Adipose tissue (tissue), 3 donors: ENCODE measurements at regions not wholly inside any gene's neighbourhood (a gene's known extent, or its start where the extent isn't known, plus 50 kb on each side); places are given as distances from the start of the nearest gene placed in this dataset.

ENCODE experiments used
- H3K27ac ChIP-seq: one replicate; pipeline ENCODE4 v1.5.1; 2013; ENCODE audit warnings: low read depth, low read length
- WGBS, 3 donors: extraction: QIAGEN DNeasy Blood & Tissue Kit; methylation state at CpG; one replicate each; pipeline ENCODE4 v1.1.7; 2013; 5-methylcytosine and 5-hydroxymethylcytosine counted together
- donor health status: healthy with polysubstance abuse.
- donor health status: Bipolar disorder and iron deficiency.
- donor health status: healthy.

DNA sequence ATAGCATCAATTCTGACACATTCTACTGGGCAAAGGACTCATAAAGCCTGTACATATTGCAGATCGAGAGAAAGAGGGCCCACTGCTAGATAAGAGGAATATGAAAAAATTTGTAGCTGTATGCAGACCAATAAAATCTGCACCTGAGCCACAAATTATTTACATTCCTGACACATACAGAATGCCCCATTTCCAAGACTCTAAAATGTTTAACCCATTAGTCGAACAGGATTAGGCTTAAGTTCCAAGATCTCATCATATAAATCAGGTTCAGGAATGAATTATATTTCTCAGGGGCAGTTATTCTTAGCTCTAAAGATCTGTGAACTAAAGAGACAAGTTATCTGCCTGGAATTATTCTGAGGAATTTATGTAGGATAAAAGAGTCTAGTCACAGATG is 1615.8 kb downstream of the ARAP2 start:
- no peak overlapping the region for H3K27ac ChIP-seq
- WGBS, 3 donors: 54 to 59% (median 55%) methylated on average over 2 of the region's 2 CpGs

DNA sequence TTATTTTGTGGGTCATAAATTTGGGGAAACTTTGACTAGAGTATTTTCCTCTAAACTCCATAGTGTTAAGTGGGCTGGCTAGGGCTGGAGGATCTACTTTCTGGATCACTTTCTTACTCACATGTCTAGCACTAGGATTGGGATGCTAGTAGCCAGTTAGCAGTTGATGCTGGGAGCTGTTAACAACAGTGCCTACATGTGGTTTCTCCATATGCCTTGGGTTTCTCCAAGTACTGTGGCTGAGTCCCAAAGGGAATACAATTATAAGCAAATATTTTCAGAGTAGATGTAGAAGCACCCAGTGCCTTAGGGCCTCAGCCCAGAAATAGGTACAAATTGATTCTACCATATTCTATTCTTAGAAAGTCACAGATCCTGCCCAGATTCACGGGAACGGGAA is 1614.9 kb downstream of the ARAP2 start:
- no peak overlapping the region for H3K27ac ChIP-seq
- WGBS, 3 donors: 72 to 84% (median 81%) methylated on average over 2 of the region's 2 CpGs

DNA sequence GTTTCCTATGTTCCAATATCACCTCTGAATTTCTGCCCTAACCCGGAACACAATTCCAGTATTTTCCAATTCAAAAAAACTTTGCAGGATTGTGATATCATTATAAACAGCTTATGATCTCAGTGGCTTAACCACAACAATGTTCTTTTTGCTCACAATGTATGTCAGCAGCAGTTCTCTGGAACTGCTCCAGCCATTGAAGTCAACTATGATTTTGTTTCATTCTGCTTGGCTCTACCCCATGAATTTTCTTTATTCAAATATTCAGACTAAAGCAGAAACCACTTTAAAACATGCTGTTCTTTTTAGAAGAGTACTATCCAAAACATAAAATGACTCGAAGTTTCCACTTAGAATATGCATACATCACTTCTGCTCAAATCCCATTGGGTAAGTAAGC is 1611.1 kb downstream of the ARAP2 start:
- H3K27ac ChIP-seq: no peak overlapping the region
- 65 to 79% (median 73%) methylated on average over 2 of the region's 2 CpGs for WGBS, 3 donors

DNA sequence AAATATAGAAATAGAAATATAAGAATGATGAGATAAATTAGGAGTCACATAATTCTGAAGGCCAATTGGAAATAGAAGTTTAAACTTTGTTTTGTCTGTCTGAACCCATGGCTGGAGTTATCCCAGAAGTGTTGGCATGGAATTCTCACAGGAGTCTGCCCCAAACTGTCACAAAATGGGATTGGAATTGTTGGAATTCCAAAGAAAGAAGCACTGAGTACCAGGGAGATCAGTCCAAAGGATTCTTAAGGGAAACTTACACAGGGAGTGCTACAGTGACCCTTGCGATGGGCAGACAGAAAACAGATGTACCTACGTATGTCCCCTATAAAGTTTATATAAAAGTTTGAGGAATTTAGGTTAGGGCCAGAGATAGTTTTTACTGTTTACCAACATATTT is 1607.7 kb downstream of the ARAP2 start:
- 80 to 84% (median 82%) methylated on average over 2 of the region's 2 CpGs for WGBS, 3 donors

DNA sequence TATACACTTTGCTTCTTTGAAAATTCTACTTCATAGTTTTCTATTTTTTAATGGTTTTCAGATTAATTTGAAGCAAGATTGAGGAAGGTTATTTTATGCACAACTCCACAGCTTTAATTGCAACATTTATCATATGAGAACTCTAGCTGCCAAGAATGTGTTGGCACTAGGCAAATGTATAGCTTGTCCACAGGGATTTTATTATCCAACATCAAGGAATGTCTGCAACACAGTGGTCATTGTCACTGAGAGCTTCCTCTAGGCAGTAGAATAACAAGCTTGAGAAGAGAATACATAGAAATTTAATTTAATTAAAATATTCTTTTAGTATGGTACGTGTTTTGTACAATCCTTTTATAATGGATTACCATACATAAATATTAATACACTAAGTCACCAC is 1600.8 kb downstream of the ARAP2 start:
- 42 to 67% (median 57%) methylated on average over 1 of the region's 1 CpG for WGBS, 3 donors
- no peak overlapping the region for H3K27ac ChIP-seq

More for the DNA sequence above, 1607.7 kb downstream of the ARAP2 start:
- no peak overlapping the region for H3K27ac ChIP-seq

DNA sequence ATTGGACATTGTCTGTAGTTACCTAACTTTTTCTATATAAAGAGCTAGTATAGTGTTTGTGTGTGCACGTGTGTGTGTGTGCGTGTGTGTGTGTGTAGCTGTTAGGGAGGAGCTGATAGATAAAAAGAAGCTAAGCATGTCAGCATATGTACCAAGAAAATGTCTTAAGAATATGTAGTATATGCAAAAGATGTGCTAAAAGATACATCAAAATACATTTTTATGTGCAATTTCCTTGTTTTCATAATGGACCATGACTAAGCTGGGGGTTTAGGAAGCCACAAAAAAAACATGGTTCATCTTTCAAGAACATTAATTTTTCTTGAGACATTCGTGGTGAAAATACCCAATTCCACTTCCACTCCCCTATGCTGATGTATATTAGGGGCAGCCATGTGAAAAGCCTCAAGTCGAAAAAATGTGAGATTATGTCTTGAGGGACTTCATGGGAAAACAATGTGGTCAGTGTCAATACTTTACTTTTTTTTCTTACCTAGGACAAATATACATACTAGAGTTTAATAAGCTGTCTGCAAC is 1599.7 kb downstream of the ARAP2 start:
- no peak overlapping the region for H3K27ac ChIP-seq
- WGBS, 3 donors: 59 to 70% (median 64%) methylated on average over 4 of the region's 4 CpGs

DNA sequence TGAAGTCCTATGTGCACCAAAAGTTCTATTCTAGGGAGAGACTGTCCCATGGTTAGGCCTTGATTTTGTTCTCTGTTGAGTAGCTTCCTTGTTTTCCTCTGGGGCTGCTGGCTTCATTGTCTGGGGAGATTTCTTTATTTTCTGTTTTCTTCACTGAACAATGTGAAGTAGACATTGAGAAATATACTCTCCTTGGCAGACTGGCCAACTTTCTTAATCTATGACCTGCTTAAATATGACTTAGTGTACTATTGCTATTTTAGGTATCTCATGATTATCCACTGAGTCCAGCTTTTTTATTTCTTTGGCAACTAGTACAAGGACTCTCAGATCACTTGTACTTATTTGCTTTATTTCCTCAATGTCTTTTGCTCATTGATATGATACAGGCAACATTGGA is 1594.6 kb downstream of the ARAP2 start:
- no peak overlapping the region for H3K27ac ChIP-seq

DNA sequence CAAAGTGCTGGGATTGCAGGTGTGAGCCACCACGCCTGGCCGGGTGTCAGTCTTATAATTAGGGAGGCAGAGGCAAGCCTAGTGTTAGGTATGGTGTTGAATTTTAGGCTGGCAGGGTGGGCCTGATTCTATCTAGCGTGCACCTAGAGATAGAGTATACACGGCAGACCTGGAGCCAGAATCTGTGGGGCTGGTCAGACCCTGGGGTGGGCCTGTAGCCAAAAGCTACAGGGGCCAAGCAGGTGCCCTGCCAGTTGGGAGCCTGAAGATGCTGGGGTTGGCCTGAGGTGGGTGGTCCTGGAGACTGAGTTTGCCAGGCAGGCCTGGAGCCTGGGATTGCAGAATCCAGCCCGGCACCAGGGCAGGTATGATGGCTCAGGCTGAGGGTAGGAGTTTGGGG is 1580.3 kb downstream of the ARAP2 start:
- H3K27ac ChIP-seq: no peak overlapping the region
- 84 to 98% (median 89%) methylated on average over 5 of the region's 5 CpGs for WGBS, 3 donors

DNA sequence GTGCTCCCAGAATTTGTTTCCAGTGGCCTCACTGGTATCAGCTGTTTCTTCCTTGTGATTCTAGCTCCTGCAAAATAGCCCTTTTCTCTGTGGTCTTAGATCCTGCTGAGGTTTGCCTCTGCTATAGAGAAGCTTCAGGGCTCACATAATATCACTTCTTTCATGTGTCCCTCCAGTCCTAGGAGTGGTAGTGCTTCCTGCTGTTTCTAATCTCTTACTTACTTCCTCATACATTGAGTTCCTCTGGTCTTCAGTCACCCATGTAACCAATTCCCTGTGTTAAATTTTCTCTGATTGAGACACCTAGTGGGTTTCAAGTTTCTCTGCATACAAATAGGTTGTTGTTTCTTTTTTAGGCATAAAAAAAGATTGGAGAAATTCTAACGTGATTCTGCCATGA is 1567.9 kb downstream of the ARAP2 start:
- 25 to 35% (median 31%) methylated on average over 1 of the region's 1 CpG for WGBS, 3 donors
- H3K27ac ChIP-seq: no peak overlapping the region

DNA sequence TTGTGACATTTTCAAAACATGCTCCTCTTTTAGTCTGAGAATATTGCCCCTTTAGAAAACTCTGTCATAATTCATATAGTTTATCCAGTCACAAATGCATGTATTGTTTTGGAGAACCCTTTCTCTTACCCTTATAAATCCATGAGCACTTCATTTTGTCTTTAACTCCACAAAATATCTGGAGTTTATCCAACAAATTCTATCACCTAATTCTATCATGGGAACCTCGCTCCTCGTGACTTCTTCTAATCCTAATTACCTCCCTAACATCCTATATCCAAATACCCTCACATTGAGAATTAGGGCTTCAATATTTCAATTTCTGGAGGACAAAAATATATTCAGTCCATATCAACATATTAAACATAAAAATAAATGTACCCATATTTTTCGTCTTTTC is 1565.9 kb downstream of the ARAP2 start:
- 55 to 81% (median 78%) methylated on average over 3 of the region's 3 CpGs for WGBS, 3 donors
- H3K27ac ChIP-seq: no peak overlapping the region

DNA sequence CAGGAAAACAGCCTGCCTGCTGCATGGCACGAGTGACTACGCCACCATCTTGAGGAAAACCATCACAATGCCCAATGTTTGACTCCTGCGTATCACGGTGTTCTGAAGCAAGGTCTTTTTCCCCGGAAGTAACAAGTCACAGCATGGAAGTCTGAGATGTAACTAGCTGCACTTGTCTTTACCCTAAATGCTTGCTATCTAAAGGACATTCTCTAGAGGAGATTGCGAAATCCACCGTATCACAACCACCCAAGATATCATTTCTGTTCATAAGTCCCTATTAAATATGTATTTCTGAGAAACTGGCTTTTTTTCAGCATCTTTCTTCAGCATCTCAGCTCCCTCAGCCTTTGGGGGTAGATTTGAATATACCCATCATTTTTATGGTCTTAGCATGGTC is 1565.1 kb downstream of the ARAP2 start:
- H3K27ac ChIP-seq: no peak overlapping the region
- 85 to 92% (median 89%) methylated on average over 7 of the region's 7 CpGs for WGBS, 3 donors

DNA sequence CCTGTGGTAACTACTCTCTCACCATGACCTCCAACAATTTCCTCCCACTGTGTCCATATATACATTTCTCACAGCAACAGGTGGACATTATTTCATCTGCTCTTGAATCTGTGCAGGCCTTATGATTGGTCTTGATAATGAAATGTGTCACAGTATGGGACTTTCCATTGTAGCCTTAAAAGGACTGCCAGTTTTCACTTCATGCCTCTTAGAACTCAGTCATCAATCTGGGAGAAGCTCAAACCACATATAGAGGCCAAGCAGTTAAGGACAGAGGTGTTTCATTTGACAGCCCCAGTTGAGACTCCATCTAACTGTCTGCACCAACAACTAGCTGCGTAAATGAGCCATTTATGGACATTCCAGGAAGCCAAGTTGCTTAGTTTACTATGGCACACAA is 1534.8 kb downstream of the ARAP2 start:
- no peak overlapping the region for H3K27ac ChIP-seq
- WGBS, 3 donors: 78 to 92% (median 90%) methylated on average over 1 of the region's 1 CpG

DNA sequence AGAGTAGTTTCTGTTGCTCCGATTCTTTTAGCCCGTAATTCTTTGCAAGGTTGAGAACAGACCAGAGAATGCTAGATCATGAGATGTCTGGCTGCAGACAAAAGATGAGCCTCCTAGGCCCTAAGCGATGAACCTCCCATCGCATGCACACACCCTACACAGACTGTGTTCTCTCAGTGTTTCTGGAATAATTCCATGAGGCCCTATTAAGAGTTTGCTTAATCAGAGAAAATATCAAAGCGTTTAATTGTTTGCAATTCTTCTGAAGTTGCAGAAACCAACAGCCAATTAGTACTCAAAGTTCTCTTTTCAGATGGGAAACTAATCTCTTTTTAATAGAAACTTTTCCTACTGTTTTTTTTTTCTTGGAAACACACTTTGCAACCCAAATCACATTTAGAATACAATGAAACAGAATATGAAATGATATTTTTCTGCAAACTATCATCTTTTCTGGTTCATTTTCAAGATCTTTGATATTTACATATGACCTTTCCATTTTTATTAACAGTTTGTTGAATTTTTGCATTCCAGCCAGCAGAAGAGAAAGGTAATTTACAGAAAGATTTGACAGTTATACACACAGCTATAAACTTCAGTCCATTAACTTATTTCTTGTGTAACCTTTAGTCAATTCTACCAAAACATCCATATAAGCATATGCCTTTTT is 1525.6 kb downstream of the ARAP2 start:
- 60 to 69% (median 65%) methylated on average over 5 of the region's 5 CpGs for WGBS, 3 donors
- no peak overlapping the region for H3K27ac ChIP-seq

DNA sequence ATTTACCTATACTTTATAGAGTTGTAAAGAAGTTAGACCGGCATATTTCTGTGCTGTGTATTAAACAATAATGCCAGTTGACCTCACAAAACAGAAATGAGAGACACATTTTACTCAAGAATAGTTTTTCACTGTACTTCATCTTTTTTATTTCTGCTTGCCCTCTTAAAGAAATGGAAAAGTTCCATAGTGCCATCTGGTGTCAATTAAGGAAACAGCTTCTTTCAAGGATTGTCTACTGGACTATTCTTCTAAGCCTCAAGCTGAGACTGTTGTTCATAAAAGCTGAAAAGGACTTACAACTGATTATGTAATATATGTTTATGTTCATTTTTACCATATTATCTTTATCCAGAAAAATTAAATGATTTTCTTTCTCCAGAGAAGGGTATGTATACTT is 1523.7 kb downstream of the ARAP2 start:
- WGBS, 3 donors: 9 to 24% (median 16%) methylated on average over 1 of the region's 1 CpG
- no peak overlapping the region for H3K27ac ChIP-seq

DNA sequence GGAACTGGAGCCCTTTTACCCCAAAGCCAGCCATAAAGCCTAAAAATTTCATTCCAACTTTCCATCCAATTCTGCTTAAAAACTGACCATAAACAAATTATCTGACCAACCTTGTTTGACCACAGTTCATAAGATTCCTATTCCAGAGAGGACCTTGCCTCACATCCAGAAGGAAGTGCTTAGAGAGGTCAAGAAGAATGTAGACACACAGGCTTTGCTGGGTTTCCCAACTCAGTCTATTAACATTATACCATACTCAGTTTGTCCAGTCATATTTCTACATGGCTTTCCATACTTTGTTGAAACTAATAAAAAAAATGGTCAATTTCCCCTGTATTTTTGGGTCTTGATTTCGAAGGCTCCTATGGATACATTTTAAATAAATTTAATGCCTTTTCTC is 1522.5 kb downstream of the ARAP2 start:
- no peak overlapping the region for H3K27ac ChIP-seq
- 76 to 80% (median 77%) methylated on average over 1 of the region's 1 CpG for WGBS, 3 donors

DNA sequence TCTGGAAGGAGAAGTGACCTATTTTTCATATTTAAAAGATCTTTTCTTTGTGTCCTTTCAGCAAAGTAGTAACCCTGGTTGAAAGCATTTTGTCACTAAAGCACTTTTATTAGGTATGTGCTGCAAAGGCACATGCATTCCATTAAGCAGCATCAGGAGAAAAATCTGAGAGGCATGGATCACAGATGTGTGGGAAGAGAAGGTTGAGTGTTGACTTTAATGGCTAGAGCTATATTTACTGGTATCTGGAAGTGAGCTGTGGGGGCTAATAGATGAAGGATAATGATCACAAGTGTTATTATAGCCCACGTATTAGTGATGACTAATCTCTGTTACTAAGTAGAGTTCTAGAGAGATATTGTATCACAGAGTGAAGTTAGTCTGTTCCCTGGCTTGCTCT is 1520.7 kb downstream of the ARAP2 start:
- no peak overlapping the region for H3K27ac ChIP-seq
- 16 to 45% (median 36%) methylated on average over 1 of the region's 1 CpG for WGBS, 3 donors

DNA sequence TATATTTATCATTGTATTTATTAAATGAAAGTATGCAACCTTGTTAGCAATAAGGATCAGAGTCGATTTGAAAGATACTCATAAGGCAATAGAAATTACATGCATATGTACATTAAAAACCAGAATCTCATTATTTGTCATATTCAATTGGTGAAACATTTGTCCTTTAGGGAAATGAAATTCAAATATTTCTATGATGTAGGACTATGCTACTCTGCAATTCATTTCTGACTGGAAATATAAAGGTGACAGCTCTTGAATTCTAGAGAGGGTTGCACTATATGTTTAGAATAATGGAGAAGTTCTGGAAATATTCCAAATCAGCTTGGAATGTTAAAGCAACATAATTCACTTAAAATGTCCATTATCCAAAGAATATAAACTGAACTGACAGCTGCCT is 1519.8 kb downstream of the ARAP2 start:
- 67 to 71% (median 69%) methylated on average over 1 of the region's 1 CpG for WGBS, 3 donors
- H3K27ac ChIP-seq: no peak overlapping the region

DNA sequence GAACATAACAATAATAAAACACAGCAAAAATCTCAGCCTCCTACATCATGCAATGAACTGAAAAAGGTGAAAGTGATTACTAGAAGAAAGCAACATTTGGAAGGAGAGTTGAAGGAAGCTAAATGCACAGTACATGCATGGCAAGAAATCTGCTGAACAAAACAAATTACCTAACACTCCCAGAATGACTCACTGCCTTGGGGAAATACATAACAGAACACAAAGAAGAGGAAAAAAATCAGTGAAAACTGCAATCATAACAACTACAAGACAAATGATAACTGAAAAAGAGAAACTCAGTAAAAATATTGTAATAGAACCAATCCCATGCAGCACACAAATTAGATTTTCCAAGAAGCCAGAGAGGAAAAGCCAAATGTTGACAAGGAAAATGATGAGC is 1513.2 kb downstream of the ARAP2 start:
- no peak overlapping the region for H3K27ac ChIP-seq

DNA sequence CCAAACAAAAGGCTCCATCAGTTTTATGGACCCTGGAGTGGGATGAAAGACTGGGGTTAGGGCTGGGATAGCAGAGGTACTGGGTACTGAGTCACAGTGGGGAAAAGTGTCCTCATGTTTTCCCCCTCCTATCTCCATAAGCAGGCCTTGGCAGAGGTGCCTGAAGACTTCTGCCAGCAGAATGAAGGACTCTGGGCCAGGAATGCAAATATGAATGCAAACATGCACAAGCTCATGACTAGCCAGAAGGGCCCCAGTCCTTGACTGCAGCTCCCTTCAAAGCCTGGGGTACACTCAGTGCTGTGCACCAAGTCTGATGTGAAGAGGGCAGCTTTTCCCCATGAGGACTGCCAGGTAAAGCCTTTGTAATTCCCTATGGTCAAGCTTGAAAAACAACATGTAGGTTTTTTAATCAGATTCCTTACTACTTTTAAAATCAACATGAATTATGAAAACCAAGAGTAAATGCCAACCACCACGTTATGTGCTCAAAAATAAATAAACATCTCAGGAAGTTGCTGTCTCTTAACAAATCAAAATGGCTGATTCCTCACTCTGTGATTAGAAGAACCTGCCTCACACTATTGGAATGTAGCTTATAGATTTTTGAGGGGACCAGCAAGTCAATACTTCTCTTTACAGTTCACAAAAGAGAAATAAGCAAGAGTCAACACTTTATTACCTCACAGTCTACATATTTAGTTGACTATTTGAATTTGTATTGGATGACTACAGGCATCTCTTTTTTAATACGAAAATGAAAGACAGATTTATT is 1512.0 kb downstream of the ARAP2 start:
- WGBS, 3 donors: 29 to 64% (median 50%) methylated on average over 2 of the region's 2 CpGs
- H3K27ac ChIP-seq: no peak overlapping the region
